ENCODE measurements at regions not wholly inside any gene's neighbourhood (a gene's known extent, or its start where the extent isn't known, plus 50 kb on each side); places are given as distances from the start of the nearest gene placed in this dataset.

GRCh38 chr11:11073996-11074395 lies 216.1 kb upstream of the ZBED5 start:
- H3K27me3 ChIP-seq = no peaks in the 10 kb centered on the region
- H3K36me3 ChIP-seq = no peaks in the 10 kb centered on the region
- no peak for TF ChIP-seq POLR2A (IDR thresholded peaks at IDR 0.05)
- no peak for TF ChIP-seq POLR2AphosphoS5 (IDR thresholded peaks at IDR 0.05; ENCODE audit: insufficient read depth in 1 of 2, low read depth in 1 of 2)
- TF ChIP-seq, protein P1, sequence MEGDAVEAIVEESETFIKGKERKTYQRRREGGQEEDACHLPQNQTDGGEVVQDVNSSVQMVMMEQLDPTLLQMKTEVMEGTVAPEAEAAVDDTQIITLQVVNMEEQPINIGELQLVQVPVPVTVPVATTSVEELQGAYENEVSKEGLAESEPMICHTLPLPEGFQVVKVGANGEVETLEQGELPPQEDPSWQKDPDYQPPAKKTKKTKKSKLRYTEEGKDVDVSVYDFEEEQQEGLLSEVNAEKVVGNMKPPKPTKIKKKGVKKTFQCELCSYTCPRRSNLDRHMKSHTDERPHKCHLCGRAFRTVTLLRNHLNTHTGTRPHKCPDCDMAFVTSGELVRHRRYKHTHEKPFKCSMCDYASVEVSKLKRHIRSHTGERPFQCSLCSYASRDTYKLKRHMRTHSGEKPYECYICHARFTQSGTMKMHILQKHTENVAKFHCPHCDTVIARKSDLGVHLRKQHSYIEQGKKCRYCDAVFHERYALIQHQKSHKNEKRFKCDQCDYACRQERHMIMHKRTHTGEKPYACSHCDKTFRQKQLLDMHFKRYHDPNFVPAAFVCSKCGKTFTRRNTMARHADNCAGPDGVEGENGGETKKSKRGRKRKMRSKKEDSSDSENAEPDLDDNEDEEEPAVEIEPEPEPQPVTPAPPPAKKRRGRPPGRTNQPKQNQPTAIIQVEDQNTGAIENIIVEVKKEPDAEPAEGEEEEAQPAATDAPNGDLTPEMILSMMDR (IDR thresholded peaks at IDR 0.05) = no peak
- intact Hi-C loops (cut with DNase I) = no loop called here
- DNase-seq (ENCODE audit: extremely low spot score in 2 of 2) = no peak
- peaks cover 20% of the 10 kb centered on the region for H3K4me1 ChIP-seq
- H3K9me3 ChIP-seq = no peaks in the 10 kb centered on the region
- no peak overlapping the region for H3K27ac ChIP-seq
- H3K4me3 ChIP-seq = no peak overlapping the region

GRCh38 chr11:11072067-11072466 lies 214.2 kb upstream of the ZBED5 start:
- intact Hi-C loops (cut with DNase I) = no loop called here
- Histone ChIP-seq H3K9me3 (no peaks in the 10 kb centered on the region), H3K4me1 (peaks cover 20% of the 10 kb centered on the region), H3K36me3 (no peaks in the 10 kb centered on the region), H3K27ac (no peak overlapping the region), H3K4me3 (no peak overlapping the region), H3K27me3 (no peaks in the 10 kb centered on the region)
- DNase-seq (ENCODE audit: extremely low spot score in 2 of 2) = peak in 1 of 2 donors; percentile 32
- TF ChIP-seq, protein P1 (IDR thresholded peaks at IDR 0.05) = no peak
- TF ChIP-seq POLR2A (IDR thresholded peaks at IDR 0.05) = no peak
- TF ChIP-seq POLR2AphosphoS5 (IDR thresholded peaks at IDR 0.05; ENCODE audit: insufficient read depth in 1 of 2, low read depth in 1 of 2) = no peak

GRCh38 chr11:11071486-11071885 lies 213.6 kb upstream of the ZBED5 start:
- Histone ChIP-seq H3K9me3 (no peaks in the 10 kb centered on the region), H3K27me3 (no peaks in the 10 kb centered on the region), H3K27ac (no peak overlapping the region), H3K36me3 (no peaks in the 10 kb centered on the region), H3K4me3 (no peak overlapping the region), H3K4me1 (peaks cover 20% of the 10 kb centered on the region)
- intact Hi-C loops (cut with DNase I) = no loop called here
- TF ChIP-seq, protein P1 (IDR thresholded peaks at IDR 0.05) = no peak
- peak in 1 of 2 donors; percentile 69 for DNase-seq (ENCODE audit: extremely low spot score in 2 of 2)

GRCh38 chr11:11070976-11071375 lies 213.1 kb upstream of the ZBED5 start:
- Histone ChIP-seq H3K36me3 (no peaks in the 10 kb centered on the region), H3K4me3 (no peak overlapping the region), H3K4me1 (peaks cover 16% of the 10 kb centered on the region), H3K9me3 (no peaks in the 10 kb centered on the region), H3K27ac (no peak overlapping the region), H3K27me3 (no peaks in the 10 kb centered on the region)
- TF ChIP-seq POLR2AphosphoS5 (IDR thresholded peaks at IDR 0.05; ENCODE audit: insufficient read depth in 1 of 2, low read depth in 1 of 2) (no peak), POLR2A (IDR thresholded peaks at IDR 0.05) (no peak)
- TF ChIP-seq, protein P1 (IDR thresholded peaks at IDR 0.05) = no peak
- intact Hi-C loops (cut with DNase I) = no loop called here
- DNase-seq (ENCODE audit: extremely low spot score in 2 of 2) = no peak

GRCh38 chr11:11069841-11070835 lies 212.3 kb upstream of the ZBED5 start:
- H3K27me3 ChIP-seq = no peaks in the 10 kb centered on the region
- H3K27ac ChIP-seq = no peak overlapping the region
- TF ChIP-seq, protein P1 (IDR thresholded peaks at IDR 0.05) = no peak
- no peak for TF ChIP-seq POLR2AphosphoS5 (IDR thresholded peaks at IDR 0.05; ENCODE audit: insufficient read depth in 1 of 2, low read depth in 1 of 2)
- TF ChIP-seq POLR2A (IDR thresholded peaks at IDR 0.05) = no peak
- H3K9me3 ChIP-seq = no peaks in the 10 kb centered on the region
- intact Hi-C loops (cut with DNase I) = no loop called here
- no peak overlapping the region for H3K4me3 ChIP-seq
- DNase-seq (ENCODE audit: extremely low spot score in 2 of 2) = peak in 1 of 2 donors; percentile 78
- H3K4me1 ChIP-seq = peaks cover 10% of the 10 kb centered on the region
- H3K36me3 ChIP-seq = no peaks in the 10 kb centered on the region

All from vagina (tissue), 2 donors.